H1 (cell line): ENCODE measurements at regions not wholly inside any gene's neighbourhood (a gene's known extent, or its start where the extent isn't known, plus 50 kb on each side); places are given as distances from the start of the nearest gene placed in this dataset.

ENCODE experiments used
- GTF2F1 ChIP-seq: IDR thresholded peaks from 2 replicates; pipeline ENCODE4 v1.6.1; 2012; ENCODE audit warnings: low read depth, low read length, improper control_type of control experiment, borderline replicate concordance
- KDM1A ChIP-seq: fragments of 200-600, 300-600 bp; sonication (generic); IDR thresholded peaks from 2 replicates; pipeline ENCODE4 v1.7.1; 2016; ENCODE audit warnings: mild to moderate bottlenecking, low read length, borderline replicate concordance
- KDM5A ChIP-seq: fragments of 200-600 bp; IDR thresholded peaks from 2 replicates; pipeline ENCODE4 v1.7.1; 2012; ENCODE audit warnings: mild to moderate bottlenecking, low read length, inconsistent platforms, mixed read lengths
- MAFK ChIP-seq: IDR thresholded peaks from 2 replicates; pipeline ENCODE4 v1.6.1; 2012; ENCODE audit warnings: low read depth, mild to moderate bottlenecking, improper control_type of control experiment, low read length
- RXRA ChIP-seq: IDR thresholded peaks from 2 replicates; pipeline ENCODE4 v1.6.1; 2011; ENCODE audit warnings: low read depth, mild to moderate bottlenecking, low read length, moderate library complexity; ENCODE audit not compliant: insufficient read depth

DNA sequence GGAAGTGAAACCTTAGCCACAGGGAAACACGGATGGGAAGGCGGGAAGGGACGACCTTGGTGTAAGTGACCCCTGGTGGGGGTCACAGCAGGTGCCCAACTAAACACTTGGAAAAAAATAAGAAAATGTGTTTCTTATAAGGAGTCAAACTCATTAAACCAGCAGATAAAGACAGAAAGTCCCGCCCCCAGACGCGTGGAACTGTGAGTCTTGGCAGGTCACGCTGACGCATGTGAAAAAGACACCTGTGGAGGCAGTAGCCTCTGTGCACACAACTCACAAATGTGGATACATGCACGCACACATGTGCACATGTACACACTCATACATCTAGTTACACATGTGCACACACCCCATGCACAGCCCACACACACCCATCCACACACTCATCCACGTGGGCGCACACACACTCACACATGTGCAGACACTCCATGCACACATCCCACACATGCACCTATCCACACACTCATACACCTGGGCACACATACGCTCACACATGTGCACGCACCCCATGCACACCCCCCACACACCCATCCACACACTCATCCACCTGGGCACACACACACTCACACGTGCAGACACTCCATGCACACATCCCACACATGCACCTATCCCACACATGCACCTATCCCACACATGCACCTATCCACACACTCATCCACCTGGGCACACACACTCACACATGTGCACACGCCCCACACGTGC, 432.4 kb downstream of the SOX9 start (continued):
- TF ChIP-seq MAFK (no peak), GTF2F1 (no peak), KDM5A (no peak), RXRA (no peak), KDM1A (no peak)
